GM18505 (cell line): ENCODE measurements at regions not wholly inside any gene's neighbourhood (a gene's known extent, or its start where the extent isn't known, plus 50 kb on each side); places are given as distances from the start of the nearest gene placed in this dataset.
"Not testable (repeated sequence)": the region's sequence is repeated elsewhere in the genome, so short reads cannot be mapped to it uniquely, and the experiment has no call there.

ENCODE experiments used
- ATAC-seq: cut with Tn5 transposase; IDR thresholded peaks from one replicate; pipeline ENCODE4 v1.9.1; 2021; ENCODE audit not compliant: unreplicated experiment
- POLR2A ChIP-seq: IDR thresholded peaks from 4 replicates; pipeline ENCODE4 v1.6.1; 2011; ENCODE audit warnings: borderline replicate concordance; ENCODE audit not compliant: insufficient read depth, insufficient read length; ENCODE audit errors: extremely low read depth

DNA sequence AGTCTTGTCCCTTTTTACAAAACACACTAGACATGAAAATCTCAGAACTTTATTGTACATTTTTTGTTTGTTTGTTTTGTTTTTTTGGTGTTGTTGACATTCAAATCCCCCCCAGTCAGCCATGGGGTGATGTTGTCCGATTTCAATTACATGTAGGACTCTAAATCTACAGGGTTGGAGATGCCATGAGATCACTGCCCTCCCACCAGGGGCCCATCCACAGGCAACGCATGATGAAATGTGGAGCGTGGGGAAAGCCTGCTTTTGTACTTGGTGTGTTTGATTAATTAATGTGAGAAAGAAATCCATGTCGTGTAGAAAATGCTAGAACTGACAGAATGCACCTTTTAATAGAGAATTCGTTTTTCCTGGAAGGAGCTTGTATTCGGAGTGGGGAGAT lies 93.2 kb downstream of the ZNF22 start:
- no peak for ATAC-seq
- no peak for TF ChIP-seq POLR2A

DNA sequence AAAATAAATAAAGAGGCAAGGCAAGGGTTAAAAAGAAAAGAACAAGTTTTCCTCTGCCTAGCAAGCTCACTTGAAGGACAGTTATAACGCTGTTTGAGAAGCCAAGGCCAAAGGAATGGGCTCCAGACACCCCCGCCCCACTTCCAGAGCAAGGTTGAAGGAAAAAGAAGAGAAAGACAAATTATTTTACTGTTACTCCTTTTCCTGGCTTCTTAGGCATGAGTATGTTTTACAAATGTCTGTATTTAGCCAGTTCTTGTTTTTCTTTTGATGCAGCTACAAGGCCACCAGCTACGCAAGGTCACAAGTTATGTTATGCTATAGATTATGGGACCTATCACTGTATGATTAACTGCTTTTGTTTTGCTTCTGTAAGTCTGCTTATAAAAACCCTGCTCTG lies 94.6 kb downstream of the ZNF22 start:
- no peak for ATAC-seq
- no peak for TF ChIP-seq POLR2A

DNA sequence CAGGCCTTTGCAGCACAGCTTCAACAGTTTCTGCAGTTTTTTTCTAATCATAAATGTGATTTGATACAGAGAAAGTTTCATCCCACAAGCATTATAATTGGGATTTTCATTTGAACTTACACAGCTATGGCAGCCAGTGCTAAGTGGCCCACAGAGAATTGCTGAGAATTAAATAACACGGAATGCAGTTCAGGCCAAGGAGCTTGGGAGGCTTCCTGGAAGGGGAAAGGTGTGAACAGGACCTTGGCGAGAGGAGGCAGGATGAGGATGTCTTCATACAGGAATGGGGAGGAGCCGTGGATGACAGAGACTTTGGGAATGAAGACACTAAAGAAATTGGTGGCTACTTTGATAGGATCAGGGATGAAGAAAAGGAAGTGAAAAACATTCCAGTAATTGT lies 95.3 kb downstream of the ZNF22 start:
- no peak for ATAC-seq
- TF ChIP-seq POLR2A: no peak

DNA sequence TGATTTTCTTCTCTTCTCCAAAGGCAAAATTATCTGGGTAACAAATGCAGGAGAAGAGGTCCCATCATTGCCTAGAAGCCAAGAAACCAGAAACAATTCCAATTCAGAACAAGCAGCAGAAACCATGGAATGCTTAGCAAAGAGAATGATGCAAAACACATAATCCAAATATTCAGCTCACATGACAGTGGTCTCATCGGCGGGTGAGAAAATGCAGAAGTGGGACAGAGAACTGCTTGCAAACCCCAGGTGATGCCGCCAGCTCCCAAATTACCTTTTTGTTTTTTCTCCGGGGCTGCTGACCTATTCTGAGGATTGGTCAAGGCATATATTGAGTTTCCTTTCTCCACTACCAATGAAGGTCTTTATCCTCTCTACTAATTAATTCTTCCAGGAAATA lies 99.7 kb downstream of the ZNF22 start:
- no peak for ATAC-seq
- TF ChIP-seq POLR2A: no peak

DNA sequence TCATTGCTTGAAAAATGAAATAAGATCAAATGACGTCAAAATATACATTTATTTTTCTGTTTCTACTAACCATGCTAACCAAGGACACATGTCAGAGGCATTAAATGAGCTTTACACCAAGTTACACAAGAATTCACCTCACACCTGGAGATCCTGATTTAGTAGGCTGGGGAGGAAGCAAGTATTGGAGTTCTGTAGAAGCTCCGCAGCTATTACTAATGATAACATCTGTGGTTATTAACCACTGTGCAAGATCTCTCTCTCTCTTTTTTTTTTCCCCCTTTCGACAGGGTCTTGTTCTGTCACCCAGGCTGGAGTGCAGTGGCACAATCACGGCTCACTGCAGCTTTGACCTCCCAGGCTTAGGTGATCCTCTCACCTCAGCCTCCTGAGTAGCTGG lies 104.0 kb downstream of the ZNF22 start:
- no peak for TF ChIP-seq POLR2A
- ATAC-seq: no peak

DNA sequence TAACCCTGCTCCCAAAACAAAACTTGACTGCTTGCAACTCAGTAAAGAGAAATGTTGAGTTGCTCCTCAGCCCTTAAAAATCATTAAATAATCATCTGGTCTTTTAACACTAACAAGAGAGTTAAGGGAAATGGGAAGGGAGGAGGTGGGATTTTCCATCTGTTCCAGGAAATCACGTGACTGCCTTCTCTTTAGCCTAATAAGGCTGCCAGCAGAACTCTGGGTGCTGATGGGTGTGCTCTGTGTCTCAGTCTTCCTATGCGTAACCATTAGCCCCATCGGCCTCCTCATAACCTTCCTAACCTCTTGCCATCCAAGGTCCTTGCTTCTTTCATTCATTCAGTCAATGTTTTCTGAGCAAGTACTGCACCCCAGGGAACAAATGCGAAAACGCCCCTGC lies 104.6 kb downstream of the ZNF22 start:
- not testable (repeated sequence) for ATAC-seq

DNA sequence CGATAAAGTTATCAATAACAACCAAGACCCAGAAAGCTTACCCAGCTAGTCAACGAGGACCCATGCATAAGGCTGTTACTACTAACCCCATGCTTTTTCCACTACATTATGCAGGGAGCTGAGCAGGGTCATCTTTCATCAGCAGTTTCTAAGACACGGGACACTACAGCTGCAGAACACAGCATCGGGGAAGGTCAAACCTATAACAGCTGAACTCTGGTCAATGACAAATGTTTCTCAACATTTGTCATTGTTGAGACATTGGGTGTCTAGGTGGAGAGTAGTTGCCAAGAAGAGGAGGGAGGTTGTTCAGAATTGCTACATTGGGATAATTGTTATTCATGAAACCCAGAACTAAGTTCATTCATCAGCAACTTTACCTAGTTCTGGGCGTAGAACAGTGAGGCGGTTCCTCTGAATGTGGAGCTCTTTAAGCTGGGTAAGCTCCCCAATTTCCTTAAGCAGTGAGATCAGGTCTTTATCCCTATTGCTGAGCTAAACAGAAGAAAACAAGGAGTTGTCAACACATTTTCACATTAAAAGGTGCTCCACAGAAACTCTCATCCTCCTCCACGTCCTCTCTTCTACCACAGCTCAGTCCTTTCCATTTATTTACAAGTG lies 105.6 kb downstream of the ZNF22 start:
- TF ChIP-seq POLR2A: no peak
- no peak for ATAC-seq

DNA sequence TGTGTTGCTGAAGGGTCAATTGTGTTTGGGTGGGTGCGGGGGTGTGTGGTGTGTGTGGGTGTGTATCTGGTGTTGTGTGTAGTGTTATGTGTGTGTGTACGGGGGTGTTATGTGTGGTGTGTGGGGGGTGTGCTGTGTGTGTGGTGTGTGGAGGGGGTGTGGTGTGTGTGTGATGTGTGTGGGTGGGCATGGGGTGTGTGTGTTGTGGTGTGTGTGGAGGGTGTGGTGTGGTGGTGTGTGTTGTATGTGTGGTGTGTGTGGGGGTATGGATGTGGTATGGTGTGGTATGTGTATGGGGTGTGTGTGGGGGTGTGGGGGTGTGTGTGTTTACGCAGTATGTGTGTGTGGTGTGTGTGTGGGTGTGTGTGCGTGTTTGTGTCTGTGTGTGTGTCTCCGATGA lies 110.8 kb downstream of the ZNF22 start:
- no peak for ATAC-seq
- no peak for TF ChIP-seq POLR2A

DNA sequence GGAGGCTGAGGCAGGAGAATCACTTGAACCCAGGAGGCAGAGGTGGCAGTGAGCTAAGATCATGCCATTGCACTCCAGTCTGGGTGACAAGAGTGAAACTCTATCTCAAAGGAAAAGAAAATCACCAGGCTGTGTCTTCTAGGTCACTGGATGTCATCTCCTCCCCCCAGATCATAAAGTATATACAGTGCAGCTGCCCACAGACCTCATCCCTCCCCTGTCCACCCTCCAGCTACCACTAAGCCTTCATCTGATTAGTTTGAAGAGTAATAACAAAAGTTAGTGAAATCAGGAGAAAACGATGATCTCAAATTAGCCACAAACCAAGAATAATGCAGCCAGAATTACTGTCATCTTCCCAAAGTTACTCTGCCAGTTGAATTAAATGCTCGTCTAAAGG lies 117.2 kb downstream of the ZNF22 start:
- not testable (repeated sequence) for ATAC-seq

DNA sequence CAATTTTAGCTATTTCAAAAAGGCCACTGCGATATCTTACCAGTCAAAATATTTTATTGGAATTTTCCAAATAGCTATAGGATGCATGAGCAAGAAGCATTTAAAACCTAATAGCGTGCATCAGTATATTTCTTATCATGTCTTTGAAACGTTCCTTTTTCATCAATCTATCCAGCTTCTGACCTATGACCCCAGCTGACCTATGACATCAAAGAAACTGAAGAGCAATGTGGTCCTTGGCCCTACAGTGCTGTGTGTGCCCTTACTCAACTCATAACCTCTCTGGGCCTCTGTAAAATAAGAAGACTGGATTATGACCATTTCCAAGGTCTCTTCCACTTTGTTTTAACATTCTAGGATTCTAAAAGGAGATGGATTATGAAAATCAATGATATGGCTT lies 118.2 kb downstream of the ZNF22 start:
- ATAC-seq: no peak
- TF ChIP-seq POLR2A: no peak

DNA sequence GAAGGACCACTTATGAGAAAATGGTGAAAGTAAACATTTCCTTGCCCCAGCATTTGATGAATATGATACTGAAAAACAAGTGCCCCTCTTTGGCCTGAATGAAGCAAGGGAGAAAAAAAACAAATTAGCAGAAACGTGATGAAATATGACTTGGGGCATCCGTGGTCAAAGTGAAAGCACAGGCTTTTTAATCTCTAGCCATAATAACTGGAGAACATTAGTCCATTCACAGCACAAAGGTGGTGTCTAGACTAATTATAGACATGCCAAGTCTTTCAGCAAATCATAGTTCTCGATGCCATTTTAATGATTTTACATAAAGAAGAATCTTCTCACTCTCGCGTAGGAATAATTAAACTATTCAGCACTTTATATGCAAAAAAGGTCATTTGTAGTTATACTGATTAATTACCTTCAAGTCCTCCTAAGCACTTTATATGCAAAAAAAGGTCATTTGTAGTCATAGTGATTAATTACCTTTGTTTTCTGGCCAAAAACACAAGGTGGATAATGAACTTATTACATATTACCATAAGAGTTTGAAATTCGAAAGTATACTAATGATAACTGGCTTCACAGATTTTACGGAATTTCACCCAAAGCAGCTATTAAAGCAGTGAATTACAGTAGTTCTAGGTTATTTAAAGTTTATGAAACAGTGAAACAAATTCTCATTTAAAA lies 121.6 kb downstream of the ZNF22 start:
- ATAC-seq: not testable (repeated sequence)

DNA sequence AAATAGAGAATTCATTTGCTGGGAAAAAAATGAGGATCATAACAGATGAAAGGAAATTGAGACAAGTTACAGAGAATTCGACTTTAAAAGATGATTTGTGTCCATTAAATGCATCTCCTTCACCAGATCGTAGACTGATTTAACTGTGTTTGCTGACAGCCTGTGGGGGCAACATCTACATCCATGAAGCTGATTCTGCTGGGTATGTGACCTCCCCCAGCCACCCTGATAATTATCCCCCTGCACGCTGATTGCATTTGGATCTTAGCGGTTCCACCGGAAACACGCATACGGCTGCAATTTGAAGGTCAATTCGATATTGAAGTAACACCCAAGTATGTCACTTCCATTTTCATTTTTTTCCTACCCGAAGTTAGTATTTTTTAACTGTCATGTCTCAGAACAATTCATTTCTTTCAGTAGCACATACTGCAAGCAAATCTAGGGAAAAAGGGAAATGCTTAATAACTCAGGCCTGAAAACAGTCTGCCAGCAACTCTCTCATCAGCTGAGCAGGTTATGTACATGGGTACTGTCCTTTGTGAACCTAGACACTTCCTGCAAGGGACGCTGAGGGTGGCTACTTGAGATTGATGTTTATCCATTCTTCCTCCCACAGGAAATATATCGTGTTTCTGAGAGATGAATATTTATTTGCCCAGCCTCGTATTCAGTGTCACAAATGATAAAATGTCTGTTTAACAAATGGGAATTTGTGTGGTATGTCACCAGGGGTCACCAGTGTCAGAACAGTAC lies 134.9 kb downstream of the ZNF22 start:
- ATAC-seq: no peak
- TF ChIP-seq POLR2A: no peak

DNA sequence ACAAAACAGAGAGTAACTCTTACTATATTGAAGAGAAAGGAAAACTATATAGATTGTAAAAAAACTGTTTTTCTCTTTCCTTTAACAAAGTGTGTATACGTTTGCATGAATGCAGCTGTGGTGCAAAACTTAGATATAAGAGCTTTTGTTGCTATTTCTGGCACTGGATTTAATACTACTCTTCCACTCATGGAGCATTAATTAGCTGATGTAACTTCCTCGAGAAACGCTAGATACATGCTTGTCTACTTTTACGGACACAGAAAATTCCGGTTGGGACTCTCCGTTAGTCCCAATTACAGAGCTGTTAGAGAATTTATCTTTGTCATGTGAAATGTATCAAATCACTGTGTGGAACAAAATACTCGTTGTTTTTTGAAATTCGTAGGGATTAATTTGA lies 135.5 kb downstream of the ZNF22 start:
- no peak for ATAC-seq
- TF ChIP-seq POLR2A: no peak

DNA sequence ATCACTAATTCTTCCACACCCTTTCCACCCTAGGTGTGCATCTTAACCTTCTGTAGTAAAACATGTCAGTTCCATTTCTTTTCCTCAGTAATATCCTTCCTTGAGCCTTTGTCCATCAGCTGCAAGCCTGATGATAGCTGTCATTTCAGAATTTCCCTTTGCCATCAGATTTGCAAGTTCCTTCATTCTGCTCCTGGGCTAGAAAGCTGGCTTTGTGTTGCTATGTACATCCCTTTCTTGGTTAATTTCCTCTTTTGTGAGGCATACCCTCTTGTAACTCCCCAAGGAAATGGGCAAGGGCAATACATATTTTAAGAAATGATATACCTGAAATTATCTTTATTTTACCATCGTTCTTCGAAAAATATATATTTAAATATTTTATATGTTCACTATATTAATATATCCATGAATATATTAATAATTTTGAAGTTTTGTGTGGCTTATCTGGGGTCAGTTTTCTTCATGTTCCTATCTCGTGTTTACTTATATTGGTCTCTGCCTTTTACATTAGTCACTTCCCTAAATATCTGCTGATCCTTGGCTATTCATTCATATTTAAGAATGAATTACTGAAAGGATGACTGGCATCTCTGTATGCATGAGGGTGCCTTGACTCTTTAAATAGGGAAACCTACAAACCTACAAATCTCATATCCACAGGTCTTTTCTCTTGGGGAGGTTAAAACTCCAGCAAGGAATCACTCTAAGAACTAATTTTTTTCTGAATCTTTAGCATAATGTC lies 143.8 kb downstream of the ZNF22 start:
- no peak for TF ChIP-seq POLR2A
- no peak for ATAC-seq

DNA sequence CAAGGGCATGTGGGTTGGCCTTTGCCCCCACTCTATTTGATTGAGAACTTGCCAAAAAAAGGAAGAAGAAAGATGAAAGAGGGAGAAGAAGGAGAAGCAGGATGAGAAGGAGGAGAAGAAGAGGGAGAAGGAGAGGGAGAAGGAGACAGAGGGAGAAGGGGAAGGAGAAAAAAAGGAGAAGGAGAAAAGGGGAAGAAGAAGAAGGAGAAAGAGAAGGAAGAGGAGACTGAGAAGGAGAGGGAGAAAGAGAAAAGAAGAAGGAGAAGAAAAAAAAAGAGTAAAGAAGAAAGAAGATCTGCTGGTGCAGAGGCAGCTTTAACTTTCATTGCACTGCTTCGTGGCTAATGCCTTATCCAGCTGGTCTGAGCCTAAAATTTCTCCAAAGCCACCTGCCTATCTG lies 144.4 kb downstream of the ZNF22 start:
- not testable (repeated sequence) for ATAC-seq
